CD4-positive, alpha-beta T cell treated with Interferon gamma for 1 hour (primary cell): ENCODE measurements at regions not wholly inside any gene's neighbourhood (a gene's known extent, or its start where the extent isn't known, plus 50 kb on each side); places are given as distances from the start of the nearest gene placed in this dataset.
A peak's percentile ranks its signal among the peaks of the same experiment; 100 is the strongest.
"Not testable (repeated sequence)": the region's sequence is repeated elsewhere in the genome, so short reads cannot be mapped to it uniquely, and the experiment has no call there.

Source experiments
- DNase-seq: peaks from one replicate; pipeline ENCODE4 v3.0.0-alpha.2; 2020

DNA sequence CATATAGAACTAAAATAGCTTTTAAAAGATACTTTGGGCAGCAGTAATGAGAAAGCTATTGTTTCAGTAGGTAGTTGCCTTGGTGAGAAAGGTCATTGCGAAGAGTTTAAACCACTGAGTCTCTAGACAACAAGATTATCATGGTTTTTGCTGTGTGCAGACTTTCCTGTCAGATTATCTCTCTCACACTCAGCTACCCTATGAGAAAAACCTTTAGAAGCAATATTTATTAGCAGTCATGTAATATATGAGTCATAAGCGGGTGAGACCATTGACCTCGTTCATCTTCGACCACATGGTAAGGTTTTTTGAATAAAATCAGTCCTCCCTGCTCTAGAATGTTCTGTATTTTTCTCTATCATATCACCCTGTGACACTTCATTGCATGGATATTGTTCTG, 59.9 kb downstream of the GPR65 start:
- no peak for DNase-seq

GRCh38 chr14:88069677-88070076, 64.7 kb downstream of the GPR65 start:
- DNase-seq = no peak

DNA sequence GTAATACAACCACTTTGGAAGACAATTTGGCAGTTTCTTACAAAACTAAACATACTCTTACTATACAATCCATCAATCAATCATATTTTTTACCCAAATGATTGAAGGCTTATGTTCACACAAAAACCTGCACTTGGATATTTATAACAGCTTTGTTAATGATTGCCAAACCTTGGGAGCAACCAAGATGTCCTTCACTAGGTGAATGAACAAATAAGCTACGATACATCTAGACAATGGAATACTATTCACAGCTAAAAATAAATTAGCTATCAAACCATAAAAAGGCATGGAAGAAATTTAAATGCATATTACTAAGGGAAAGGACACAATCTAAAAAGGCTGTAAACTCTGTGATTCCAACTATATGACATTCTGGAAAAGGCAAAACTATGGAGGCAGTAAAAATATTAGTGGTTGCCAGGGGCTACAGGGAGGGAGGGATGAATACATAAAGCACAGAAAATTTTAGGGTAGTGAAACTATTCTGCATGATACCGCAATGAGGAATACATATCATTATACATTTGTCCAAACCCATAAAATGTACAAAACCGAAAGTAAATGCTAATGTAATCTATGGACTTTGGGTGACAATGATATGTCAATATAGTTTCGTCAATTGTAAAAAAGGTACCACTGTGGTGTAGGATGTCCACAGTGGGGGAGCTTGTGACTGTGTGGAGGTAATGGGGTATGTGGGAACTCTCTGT, 70.5 kb downstream of the GPR65 start:
- DNase-seq = no peak

GRCh38 chr14:88078525-88078924, 73.6 kb downstream of the GPR65 start:
- no peak for DNase-seq

DNA sequence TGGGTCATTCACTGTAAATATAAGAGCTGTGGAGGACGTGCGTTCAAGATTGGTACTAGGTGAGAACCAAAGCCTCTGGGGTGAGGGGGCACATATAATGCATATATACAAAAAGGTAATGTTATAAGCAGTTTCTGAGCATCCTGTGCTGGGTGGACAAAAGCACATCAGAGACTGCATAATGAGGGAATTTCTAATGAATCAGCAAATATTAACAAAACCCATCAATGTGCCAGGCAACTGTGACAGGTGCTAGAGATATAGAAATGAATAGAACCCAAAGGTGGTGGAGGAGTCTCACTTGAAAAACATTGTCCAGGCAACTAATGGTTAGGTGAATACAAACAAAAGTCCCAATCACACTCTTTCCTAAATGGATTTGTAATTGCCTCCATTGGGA, 74.7 kb downstream of the GPR65 start:
- DNase-seq = no peak

DNA sequence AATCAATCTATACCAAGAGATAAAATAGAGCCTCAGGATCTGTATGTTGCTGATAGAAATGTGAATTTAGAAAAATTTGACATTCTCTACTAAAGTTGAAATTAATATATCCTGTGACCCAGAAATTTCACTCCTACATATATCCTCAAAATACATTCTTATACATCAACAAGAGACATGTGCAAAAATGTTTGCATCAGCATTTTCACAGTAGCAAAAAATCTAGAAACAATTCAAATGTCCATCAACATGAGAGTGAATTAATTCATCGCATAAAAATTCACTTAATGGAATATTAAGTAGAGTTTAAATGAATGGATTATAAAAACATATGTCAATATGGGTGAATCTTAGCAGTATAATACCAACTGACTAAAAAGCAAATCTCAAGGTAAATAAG, 80.8 kb downstream of the GPR65 start:
- DNase-seq = no peak

DNA sequence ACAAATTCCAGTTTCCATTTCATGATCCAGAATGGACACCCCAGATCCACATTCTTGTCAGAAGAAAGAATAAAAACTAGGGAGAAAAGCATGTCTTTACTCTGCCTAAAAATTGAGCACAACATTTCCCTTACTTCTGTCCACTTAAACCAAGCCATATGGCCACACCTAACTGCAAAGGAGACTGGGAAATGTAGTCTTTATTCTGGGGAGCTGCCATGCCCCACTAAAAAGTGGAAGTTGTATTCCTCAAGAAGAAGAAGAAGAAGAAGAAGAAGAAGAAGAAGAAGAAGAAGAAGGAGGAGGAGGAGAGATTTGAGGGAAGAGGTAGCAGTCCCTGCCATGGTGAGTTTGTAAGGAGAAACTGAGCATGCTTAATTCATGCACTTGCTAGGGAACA, 84.5 kb downstream of the GPR65 start:
- no peak for DNase-seq

- no peak for DNase-seq
Observed at GRCh38 chr14:88092529-88092928, 87.6 kb downstream of the GPR65 start.

DNA sequence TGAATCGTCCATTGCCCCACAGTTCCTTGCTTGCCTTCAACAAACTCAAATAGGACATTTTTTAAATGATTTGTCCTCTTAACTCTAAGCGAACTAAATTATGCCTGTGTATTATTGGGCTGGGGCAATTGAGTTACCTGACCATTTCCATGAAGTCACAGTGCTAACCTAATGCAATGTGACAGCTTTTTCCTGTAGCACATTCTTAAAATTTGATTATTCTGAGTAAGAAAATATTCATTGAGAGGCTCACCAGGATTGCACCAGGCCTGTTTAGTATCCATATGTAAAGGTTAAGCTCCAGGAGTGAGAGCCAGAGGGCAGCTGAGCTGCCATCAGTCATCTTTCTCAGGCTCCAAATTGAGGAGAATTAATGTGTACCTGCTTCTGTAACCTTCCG, 90.9 kb downstream of the GPR65 start:
- no peak for DNase-seq

GRCh38 chr14:88098163-88098562, 93.2 kb downstream of the GPR65 start:
- DNase-seq = no peak

DNA sequence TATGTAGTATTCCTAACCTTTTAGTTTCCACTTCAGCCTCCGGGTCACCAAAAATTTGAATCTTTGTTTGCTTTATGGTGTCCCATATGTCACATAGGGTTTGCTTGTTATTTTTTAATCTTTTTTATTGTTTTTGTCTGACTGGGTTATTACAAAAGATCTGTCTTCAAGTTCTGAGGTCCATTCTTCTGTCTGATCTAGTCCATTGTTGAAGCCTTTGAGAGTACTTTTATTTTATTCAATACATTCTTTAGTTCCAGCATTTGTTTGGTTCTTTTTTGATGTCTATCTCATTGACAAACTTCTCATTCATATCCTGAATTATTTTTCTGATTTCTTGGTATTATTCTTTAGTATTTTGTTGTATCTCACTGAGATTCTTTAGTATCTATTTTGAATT, 99.8 kb downstream of the GPR65 start:
- no peak for DNase-seq

- DNase-seq = no peak
Observed at GRCh38 chr14:88106377-88106776, 101.4 kb downstream of the GPR65 start.

GRCh38 chr14:88127669-88128068, 122.7 kb downstream of the GPR65 start:
- DNase-seq = not testable (repeated sequence)

- no peak for DNase-seq
Observed at GRCh38 chr14:88128816-88129215, 123.9 kb downstream of the GPR65 start.

GRCh38 chr14:88129306-88130056, 124.5 kb downstream of the GPR65 start:
- DNase-seq = peak; percentile 16

DNA sequence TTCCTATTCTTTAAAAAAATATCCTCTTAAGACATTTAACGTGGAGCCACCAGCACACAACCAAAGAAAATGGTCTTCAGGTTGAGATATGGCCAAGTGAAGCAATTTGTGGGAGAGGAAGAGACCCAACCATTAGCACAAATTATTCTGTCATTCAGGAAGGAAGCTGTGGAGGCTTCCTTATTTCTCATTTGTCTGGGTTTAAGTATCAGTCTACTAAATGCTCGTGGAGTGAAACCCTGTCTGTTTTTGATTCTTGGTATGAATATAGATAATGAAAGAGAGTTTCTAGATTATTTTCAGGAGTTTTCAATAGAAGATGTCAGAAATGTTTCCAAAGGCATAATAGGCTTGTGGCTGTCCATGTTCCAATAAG, 125.1 kb downstream of the GPR65 start:
- DNase-seq = no peak
